SK-N-SH (cell line): ENCODE measurements at regions not wholly inside any gene's neighbourhood (a gene's known extent, or its start where the extent isn't known, plus 50 kb on each side); places are given as distances from the start of the nearest gene placed in this dataset.

Experiments
- GABPA ChIP-seq: IDR thresholded peaks from 2 replicates; pipeline ENCODE4 v1.4.0; 2012; ENCODE audit warnings: low read depth, mild to moderate bottlenecking
- RCOR1 ChIP-seq: fragments of 150-350 bp; IDR thresholded peaks from 2 replicates; pipeline ENCODE4 v1.6.1; 2017; ENCODE audit warnings: antibody characterized with exemption, low read length
- REST ChIP-seq: IDR thresholded peaks from 2 replicates; pipeline ENCODE4 v1.6.1; 2012; ENCODE audit warnings: mild to moderate bottlenecking, low read depth, low read length, moderate library complexity
- RXRA ChIP-seq: IDR thresholded peaks from 2 replicates; pipeline ENCODE4 v1.4.0; 2012; ENCODE audit warnings: low read depth, mild to moderate bottlenecking, borderline replicate concordance
- TCF12 ChIP-seq: IDR thresholded peaks from 2 replicates; pipeline ENCODE4 v1.4.0; 2012
- TEAD4 ChIP-seq: IDR thresholded peaks from 2 replicates; pipeline ENCODE4 v1.4.0; 2012; ENCODE audit warnings: mild to moderate bottlenecking, borderline replicate concordance; ENCODE audit not compliant: insufficient read depth
- TF ChIP-seq, protein P1 (sequence below): fragments of 200-600 bp; sonication (generic); IDR thresholded peaks from 2 replicates; pipeline ENCODE4 v1.6.1; 2017; ENCODE audit warnings: antibody characterized with exemption, mild to moderate bottlenecking, moderate library complexity

DNA sequence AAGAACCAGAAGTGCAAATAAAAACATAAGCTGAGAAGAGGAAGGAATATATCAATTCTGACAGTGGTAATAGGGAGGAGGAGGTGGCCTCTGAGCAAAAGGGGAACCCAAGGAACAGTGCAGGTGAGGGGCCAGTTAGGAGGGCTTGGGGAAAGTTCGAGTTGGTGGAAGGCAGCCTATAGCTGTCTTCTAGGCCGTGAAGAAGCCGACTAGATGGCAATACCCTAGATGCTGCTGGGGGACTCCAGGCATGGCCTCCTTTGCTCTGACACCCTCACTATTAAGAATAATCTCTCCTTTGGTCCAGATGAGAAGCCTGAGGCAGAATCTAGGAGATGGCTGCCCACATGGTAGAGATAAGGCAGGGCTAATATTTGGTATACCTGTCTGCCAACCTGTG lies 351.1 kb upstream of the PLXNA2 start:
- TF ChIP-seq, protein P1, sequence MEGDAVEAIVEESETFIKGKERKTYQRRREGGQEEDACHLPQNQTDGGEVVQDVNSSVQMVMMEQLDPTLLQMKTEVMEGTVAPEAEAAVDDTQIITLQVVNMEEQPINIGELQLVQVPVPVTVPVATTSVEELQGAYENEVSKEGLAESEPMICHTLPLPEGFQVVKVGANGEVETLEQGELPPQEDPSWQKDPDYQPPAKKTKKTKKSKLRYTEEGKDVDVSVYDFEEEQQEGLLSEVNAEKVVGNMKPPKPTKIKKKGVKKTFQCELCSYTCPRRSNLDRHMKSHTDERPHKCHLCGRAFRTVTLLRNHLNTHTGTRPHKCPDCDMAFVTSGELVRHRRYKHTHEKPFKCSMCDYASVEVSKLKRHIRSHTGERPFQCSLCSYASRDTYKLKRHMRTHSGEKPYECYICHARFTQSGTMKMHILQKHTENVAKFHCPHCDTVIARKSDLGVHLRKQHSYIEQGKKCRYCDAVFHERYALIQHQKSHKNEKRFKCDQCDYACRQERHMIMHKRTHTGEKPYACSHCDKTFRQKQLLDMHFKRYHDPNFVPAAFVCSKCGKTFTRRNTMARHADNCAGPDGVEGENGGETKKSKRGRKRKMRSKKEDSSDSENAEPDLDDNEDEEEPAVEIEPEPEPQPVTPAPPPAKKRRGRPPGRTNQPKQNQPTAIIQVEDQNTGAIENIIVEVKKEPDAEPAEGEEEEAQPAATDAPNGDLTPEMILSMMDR: no peak
- TF ChIP-seq REST: no peak
- no peak for TF ChIP-seq TEAD4
- no peak for TF ChIP-seq RXRA
- TF ChIP-seq GABPA: no peak
- no peak for TF ChIP-seq TCF12
- no peak for TF ChIP-seq RCOR1
